Skeletal muscle satellite cell (primary cell): ENCODE measurements at regions not wholly inside any gene's neighbourhood (a gene's known extent, or its start where the extent isn't known, plus 50 kb on each side); places are given as distances from the start of the nearest gene placed in this dataset.

Experiments
- H3K27me3 ChIP-seq: 2 replicates; pipeline ENCODE4 v1.7.0; 2013; ENCODE audit warnings: low read length; ENCODE audit not compliant: control insufficient read depth, insufficient read depth
- H3K36me3 ChIP-seq: 2 replicates; pipeline ENCODE4 v1.7.0; 2013; ENCODE audit warnings: mild to moderate bottlenecking, control low read depth, low read length; ENCODE audit not compliant: insufficient read depth
- H3K4me1 ChIP-seq: 2 replicates; pipeline ENCODE4 v1.7.0; 2013; ENCODE audit warnings: low read length; ENCODE audit not compliant: control insufficient read depth, insufficient read depth
- H3K4me2 ChIP-seq: 2 replicates; pipeline ENCODE4 v1.7.0; 2013; ENCODE audit warnings: mild to moderate bottlenecking, low read length
- H3K4me3 ChIP-seq: 2 replicates; pipeline ENCODE4 v1.7.0; 2013; ENCODE audit warnings: low read length
- H3K9ac ChIP-seq: 2 replicates; pipeline ENCODE4 v1.7.0; 2013; ENCODE audit warnings: mild to moderate bottlenecking, low read depth, low read length, moderate library complexity
- H3K9me3 ChIP-seq: replicated peaks from 2 replicates; pipeline ENCODE4 v1.7.0; 2013; ENCODE audit warnings: mild to moderate bottlenecking, control low read depth, low read length

GRCh38 chr7:32428546-32428945 lies 61.6 kb downstream of the LSM5 start:
- Histone ChIP-seq H3K4me1 (no peaks in the 10 kb centered on the region), H3K4me2 (no peak overlapping the region), H3K4me3 (no peak overlapping the region), H3K9ac (no peak overlapping the region), H3K9me3 (no peaks in the 10 kb centered on the region), H3K36me3 (no peaks in the 10 kb centered on the region), H3K27me3 (peaks cover 23% of the 10 kb centered on the region)

- Histone ChIP-seq H3K27me3 (peaks cover 23% of the 10 kb centered on the region), H3K4me2 (peak overlapping the region; percentile 58), H3K9ac (no peak overlapping the region), H3K4me1 (no peaks in the 10 kb centered on the region), H3K4me3 (no peak overlapping the region), H3K36me3 (no peaks in the 10 kb centered on the region), H3K9me3 (no peaks in the 10 kb centered on the region)
Observed at GRCh38 chr7:32427769-32428291, 62.4 kb downstream of the LSM5 start.

GRCh38 chr7:32416846-32417245 lies 73.3 kb downstream of the LSM5 start:
- H3K9ac ChIP-seq = no peak overlapping the region
- no peaks in the 10 kb centered on the region for H3K36me3 ChIP-seq

GRCh38 chr7:32415936-32416335 lies 74.2 kb downstream of the LSM5 start:
- Histone ChIP-seq H3K4me3 (no peak overlapping the region), H3K9ac (no peak overlapping the region), H3K27me3 (no peaks in the 10 kb centered on the region), H3K9me3 (no peaks in the 10 kb centered on the region), H3K4me2 (no peak overlapping the region), H3K4me1 (no peaks in the 10 kb centered on the region), H3K36me3 (no peaks in the 10 kb centered on the region)

More at GRCh38 chr7:32416846-32417245, 73.3 kb downstream of the LSM5 start:
- Histone ChIP-seq H3K27me3 (no peaks in the 10 kb centered on the region), H3K4me3 (no peak overlapping the region), H3K4me1 (no peaks in the 10 kb centered on the region), H3K4me2 (no peak overlapping the region), H3K9me3 (no peaks in the 10 kb centered on the region)

- Histone ChIP-seq H3K4me3 (no peak overlapping the region), H3K9me3 (no peaks in the 10 kb centered on the region), H3K9ac (no peak overlapping the region), H3K4me1 (no peaks in the 10 kb centered on the region), H3K36me3 (no peaks in the 10 kb centered on the region), H3K27me3 (no peaks in the 10 kb centered on the region), H3K4me2 (no peak overlapping the region)
Observed at GRCh38 chr7:32415519-32415918, 74.7 kb downstream of the LSM5 start.

- Histone ChIP-seq H3K4me3 (no peak overlapping the region), H3K27me3 (no peaks in the 10 kb centered on the region), H3K4me1 (no peaks in the 10 kb centered on the region), H3K36me3 (no peaks in the 10 kb centered on the region), H3K9me3 (no peaks in the 10 kb centered on the region), H3K9ac (no peak overlapping the region), H3K4me2 (no peak overlapping the region)
Observed at GRCh38 chr7:32412471-32412870, 77.7 kb downstream of the LSM5 start.

- Histone ChIP-seq H3K4me3 (no peak overlapping the region), H3K36me3 (no peaks in the 10 kb centered on the region), H3K27me3 (no peaks in the 10 kb centered on the region), H3K9me3 (no peaks in the 10 kb centered on the region), H3K9ac (no peak overlapping the region), H3K4me2 (no peak overlapping the region), H3K4me1 (no peaks in the 10 kb centered on the region)
Observed at GRCh38 chr7:32410545-32410944, 79.6 kb downstream of the LSM5 start.

GRCh38 chr7:32406386-32406785 lies 83.8 kb downstream of the LSM5 start:
- H3K4me1 ChIP-seq = no peaks in the 10 kb centered on the region
- no peaks in the 10 kb centered on the region for H3K27me3 ChIP-seq
- no peak overlapping the region for H3K4me3 ChIP-seq
- H3K4me2 ChIP-seq = no peak overlapping the region
- no peaks in the 10 kb centered on the region for H3K36me3 ChIP-seq
- H3K9ac ChIP-seq = no peak overlapping the region
- H3K9me3 ChIP-seq = no peaks in the 10 kb centered on the region

GRCh38 chr7:32403463-32404229 lies 86.5 kb downstream of the LSM5 start:
- H3K36me3 ChIP-seq = no peaks in the 10 kb centered on the region
- no peak overlapping the region for H3K9ac ChIP-seq
- H3K9me3 ChIP-seq = no peaks in the 10 kb centered on the region
- no peak overlapping the region for H3K4me2 ChIP-seq
- H3K4me1 ChIP-seq = no peaks in the 10 kb centered on the region
- H3K4me3 ChIP-seq = no peak overlapping the region
- no peaks in the 10 kb centered on the region for H3K27me3 ChIP-seq

- Histone ChIP-seq H3K9me3 (no peaks in the 10 kb centered on the region), H3K4me3 (no peak overlapping the region), H3K4me1 (no peaks in the 10 kb centered on the region), H3K4me2 (no peak overlapping the region), H3K27me3 (no peaks in the 10 kb centered on the region), H3K9ac (no peak overlapping the region), H3K36me3 (no peaks in the 10 kb centered on the region)
Observed at GRCh38 chr7:32400676-32401075, 89.5 kb downstream of the LSM5 start.

GRCh38 chr7:32399311-32399710 lies 90.9 kb downstream of the LSM5 start:
- H3K4me3 ChIP-seq = no peak overlapping the region
- no peaks in the 10 kb centered on the region for H3K9me3 ChIP-seq
- H3K9ac ChIP-seq = no peak overlapping the region
- H3K27me3 ChIP-seq = no peaks in the 10 kb centered on the region
- no peak overlapping the region for H3K4me2 ChIP-seq
- H3K36me3 ChIP-seq = no peaks in the 10 kb centered on the region
- no peaks in the 10 kb centered on the region for H3K4me1 ChIP-seq

GRCh38 chr7:32395168-32395567 lies 95.0 kb downstream of the LSM5 start:
- no peak overlapping the region for H3K9ac ChIP-seq
- no peak overlapping the region for H3K4me2 ChIP-seq
- no peak overlapping the region for H3K4me3 ChIP-seq
- H3K4me1 ChIP-seq = no peaks in the 10 kb centered on the region
- H3K27me3 ChIP-seq = no peaks in the 10 kb centered on the region
- H3K9me3 ChIP-seq = no peaks in the 10 kb centered on the region
- no peaks in the 10 kb centered on the region for H3K36me3 ChIP-seq
